SK-N-MC (cell line): ENCODE measurements at regions not wholly inside any gene's neighbourhood (a gene's known extent, or its start where the extent isn't known, plus 50 kb on each side); places are given as distances from the start of the nearest gene placed in this dataset.

Experiments used
- EZH2 ChIP-seq: fragments of 200-600 bp; sonication (generic); IDR thresholded peaks from one replicate; pipeline ENCODE4 v1.6.1; 2017; ENCODE audit warnings: antibody characterized with exemption
- FOXP2 ChIP-seq: optimal IDR thresholded peaks from 2 replicates; pipeline ENCODE3; 2011; ENCODE audit warnings: mild to moderate bottlenecking, moderate library complexity; ENCODE audit not compliant: insufficient read depth; ENCODE audit errors: extremely low read length, control extremely low read depth
- POLR2AphosphoS5 ChIP-seq: IDR thresholded peaks from 2 replicates; pipeline ENCODE4 v1.6.1; 2012; ENCODE audit warnings: mild to moderate bottlenecking, low read depth, low read length, borderline replicate concordance

- TF ChIP-seq POLR2AphosphoS5, result no peak
- TF ChIP-seq EZH2, result no peak
- TF ChIP-seq FOXP2, result no peak
Observed at GRCh38 chr14:98607341-98607910, 664.6 kb downstream of the BCL11B start.
